Inferior parietal cortex (tissue), 1 donor: ENCODE measurements at regions not wholly inside any gene's neighbourhood (a gene's known extent, or its start where the extent isn't known, plus 50 kb on each side); places are given as distances from the start of the nearest gene placed in this dataset.
A peak's percentile ranks its signal among the peaks of the same experiment; 100 is the strongest.

ENCODE experiments used
- DNase-seq: peaks from one replicate; pipeline ENCODE4 v3.0.0-alpha.2; 2016; ENCODE audit errors: extremely low spot score

DNA sequence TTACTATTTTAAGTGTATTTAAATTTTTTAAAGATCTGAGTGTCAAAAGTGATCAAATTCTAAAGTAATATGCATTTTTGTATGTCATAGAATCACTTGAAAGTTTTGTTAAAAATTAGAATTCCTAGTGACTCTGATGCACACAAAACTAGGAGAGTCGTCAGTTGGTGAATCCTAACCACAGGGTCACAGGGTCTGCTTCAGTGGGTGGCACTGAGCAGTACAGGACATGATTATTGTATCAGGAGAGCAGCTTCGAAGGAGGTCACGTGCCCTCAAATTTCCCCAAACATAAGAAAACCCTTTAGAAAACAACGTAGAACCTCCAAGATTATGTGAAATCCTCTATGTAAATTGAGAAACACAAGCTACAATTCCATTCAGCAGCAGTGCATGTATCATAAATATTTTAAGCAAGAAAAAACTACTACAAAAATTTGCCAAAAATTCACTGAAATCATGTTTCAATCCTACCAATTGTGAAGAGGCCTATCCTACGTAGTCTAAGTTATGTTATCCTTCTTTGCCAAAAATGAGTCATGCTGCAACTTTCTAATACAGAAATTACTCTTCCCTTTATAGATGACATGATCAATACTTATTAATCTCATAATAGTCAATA, 323.6 kb downstream of the AASDHPPT start:
- no peak for DNase-seq

DNA sequence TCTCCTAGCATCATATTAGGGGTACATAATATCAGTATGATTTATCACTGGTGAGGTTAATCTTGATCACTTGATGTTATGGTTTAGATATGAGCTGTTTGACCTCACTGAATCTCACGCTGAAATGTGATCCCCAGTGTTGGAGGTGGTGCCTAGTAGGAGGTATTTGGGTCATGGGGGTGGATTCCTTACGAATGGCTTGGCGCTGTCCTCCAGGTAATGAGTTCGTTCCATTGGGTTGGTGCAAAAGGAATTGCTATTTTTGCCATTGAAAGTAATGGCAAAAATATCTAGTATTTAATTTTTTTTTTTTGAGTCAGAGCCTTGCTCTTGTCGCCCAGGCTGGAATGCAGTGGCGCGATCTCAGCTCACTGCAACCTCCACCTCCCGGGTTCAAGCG, 326.3 kb downstream of the AASDHPPT start:
- no peak for DNase-seq

DNA sequence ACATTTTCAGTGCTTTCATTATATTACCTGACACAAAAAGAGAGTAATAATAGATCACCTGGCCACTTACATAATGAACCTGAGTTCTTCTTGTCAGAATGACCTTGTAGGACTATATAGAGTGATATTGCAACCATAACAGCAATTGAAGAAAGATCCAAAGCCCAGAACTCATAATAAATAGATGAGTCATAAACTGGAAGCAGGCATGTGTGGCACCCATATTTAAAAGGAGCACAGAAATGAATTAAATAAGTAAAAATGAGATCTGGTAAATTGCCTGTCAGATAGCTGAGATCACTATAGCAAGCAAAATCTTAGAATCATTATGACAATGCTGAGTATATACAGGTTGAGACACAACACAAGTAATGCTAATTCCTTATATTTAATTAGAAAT, 331.8 kb downstream of the AASDHPPT start:
- DNase-seq: no peak

DNA sequence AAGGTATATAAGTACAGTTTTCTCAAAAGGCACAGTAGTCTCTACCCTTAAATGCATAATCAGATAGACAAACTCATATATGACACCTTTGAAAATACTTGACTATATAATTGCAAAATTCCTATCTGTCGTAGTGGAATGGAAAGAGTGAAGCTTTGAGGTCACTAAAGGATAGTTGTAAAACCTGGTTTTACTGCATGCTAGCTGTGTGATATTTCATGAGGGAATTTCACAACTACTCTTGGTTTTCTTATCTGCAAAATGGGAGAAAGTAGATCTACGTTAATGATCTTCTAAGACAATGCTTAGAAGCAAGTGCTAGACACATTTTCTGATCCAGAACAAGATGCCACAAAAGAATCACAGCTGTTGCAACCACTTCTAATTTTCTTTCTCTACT, 332.2 kb downstream of the AASDHPPT start:
- DNase-seq: no peak

DNA sequence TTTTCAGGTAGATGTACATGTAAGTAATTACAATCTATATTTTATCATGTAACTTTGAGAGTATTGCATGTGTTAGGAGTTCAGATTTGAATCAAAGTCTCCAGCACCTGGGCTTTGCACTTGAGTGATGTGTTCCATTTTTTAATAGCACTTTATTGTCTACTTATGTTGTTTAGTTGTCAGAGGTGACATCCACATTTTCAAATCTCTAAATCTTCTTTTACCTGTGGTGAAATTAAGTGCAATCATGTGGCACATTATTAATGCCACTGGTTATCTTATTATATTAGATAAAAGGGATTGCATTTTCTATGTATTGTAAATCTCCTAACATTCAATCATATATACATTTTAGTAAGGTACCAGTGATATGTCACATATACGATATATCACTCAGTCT, 333.4 kb downstream of the AASDHPPT start:
- DNase-seq: no peak

DNA sequence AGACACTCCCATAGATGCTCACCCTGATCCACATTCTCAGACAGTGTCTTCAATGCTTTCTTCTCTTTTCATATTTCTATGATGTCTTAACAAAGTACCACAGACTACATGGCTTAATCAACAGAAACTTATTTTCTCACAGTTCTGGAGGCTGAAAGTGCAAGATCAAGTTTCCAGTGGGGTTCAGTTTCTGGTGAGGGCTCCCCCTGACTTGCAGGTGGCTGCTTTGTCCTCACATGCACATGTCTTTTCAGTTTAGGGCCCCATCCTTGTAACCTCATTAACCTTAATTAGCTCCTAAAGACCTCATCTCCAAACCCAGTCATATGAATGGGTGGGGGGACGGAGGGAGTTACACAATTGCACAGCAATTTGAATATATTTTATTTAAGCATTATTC, 335.8 kb downstream of the AASDHPPT start:
- no peak for DNase-seq

DNA sequence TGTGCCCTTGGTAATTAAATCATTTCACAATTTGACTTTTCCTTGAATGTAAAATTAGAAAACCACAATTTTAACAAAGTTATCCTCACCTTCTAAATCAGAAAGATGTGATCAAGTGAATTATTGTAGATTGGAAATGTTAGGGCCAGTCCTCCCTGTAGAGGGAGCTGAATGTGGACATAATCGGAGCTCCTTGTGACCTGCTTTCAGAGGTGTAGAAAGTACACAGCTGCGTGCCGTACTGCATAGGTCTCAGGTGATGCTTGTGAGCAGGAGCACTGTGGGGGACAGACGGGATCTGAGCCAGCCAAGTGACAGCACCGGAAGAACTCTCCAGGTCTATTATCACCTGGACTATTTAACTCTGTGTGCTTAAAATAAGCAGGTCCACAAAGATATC, 338.0 kb downstream of the AASDHPPT start:
- DNase-seq: no peak

DNA sequence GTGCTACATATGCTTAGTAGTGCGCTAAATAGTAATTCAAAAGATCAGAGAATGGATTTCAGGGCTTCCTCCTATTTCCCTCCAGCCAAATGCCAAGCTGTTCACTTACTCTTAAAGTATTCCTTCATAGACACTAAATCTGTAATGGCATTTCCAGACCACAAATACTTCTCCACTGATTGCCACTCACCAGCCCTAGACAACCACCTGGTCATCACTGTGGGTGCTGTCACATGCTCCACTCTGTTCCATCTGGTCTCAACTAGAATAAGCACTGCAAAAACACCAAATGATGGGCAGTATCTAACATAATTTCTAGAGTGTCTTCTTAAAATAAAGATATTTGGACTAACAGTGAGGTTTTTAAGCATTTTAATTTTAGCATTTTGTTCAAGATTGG, 341.3 kb downstream of the AASDHPPT start:
- no peak for DNase-seq

DNA sequence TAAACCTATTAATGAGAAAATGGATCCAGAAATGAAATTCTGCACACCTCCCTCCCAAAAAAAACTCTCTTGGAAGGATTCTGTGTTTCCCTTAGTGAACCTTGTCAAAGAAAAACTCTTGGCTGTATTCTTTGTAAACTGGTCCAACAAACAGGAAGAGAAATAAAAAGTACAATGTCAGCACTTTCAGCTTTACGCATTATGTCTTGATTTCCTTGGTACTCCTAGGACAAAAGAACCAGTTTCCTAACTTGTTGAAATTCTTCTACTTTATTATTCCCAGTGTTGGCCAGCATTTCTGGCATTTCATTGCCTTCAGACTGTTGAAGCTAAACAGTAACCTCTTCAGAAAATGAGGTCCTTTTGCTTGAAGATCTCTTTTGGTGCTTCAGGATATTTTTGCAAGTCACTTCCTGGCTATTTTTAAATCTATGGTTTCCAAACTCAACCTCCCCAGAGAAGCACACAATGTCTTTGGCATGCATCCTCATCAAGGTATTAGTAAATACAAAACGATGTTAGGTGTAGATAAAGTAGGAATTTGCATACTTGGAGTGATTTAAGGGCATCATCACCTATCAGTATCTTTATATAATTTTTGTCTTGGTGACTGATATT, 342.7 kb downstream of the AASDHPPT start:
- no peak for DNase-seq

DNA sequence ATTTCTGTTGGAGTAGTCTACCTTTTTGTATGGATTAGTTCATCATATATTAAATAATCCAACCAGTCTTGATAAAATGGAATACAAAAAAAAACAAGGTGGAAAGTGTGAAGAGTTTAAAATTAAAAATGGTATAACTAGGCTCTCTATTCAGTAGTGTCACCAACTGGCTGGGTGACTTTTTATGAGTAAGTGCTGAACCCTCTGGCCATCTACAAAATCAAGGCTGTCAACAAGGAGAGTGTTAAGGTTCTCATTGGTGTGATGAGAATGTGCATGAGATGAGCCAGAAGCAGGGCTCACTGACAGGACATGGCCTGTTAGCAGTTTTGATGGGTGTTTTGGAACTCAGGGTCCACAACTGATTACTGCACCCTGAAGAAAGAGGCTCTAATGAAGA, 343.2 kb downstream of the AASDHPPT start:
- no peak for DNase-seq

DNA sequence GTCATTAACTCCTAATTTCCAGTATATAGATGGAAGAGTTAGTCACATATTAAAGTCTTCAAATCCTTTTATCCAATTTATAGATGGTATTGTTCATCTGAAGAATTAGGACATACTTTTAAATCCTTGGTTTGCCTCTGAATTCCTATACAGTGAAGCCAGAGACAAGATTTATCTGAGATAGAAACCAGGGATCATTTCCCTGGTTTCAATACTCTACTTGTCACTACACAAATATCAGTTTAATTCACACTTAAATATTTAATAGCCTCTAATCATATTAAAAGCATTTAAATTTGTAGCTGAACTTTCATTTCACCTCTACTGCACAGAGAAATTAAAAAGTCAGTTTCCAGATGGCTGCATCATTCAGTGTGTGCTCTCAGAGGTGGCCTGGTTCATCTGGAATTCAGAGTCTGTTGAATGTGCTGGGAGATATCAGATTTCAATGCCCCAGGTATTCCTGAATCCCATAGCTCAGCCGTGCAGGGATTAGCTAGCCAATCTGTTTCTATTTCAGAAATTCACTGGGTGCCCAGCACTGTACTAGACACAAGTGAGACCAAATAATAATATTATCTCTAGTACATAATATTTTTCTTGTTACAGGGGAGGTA, 344.3 kb downstream of the AASDHPPT start:
- no peak for DNase-seq

DNA sequence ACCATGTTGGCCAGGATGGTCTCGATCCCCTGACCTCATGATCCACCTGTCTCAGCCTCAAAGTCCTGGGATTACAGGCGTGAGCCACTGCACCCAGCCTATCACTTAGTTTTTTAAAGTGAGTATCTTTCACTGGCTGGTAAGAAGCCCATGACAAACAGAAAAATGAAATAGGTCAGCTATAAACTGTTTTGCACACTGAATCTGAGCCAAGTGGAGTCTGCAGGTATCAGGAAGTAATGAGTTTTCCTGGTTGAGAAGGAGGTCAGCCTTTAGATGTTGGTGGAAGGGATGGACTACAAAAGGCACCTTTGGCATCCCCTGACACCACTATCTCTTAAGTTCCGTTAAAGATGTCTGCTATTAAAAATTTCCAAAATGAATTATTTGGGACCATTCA, 345.1 kb downstream of the AASDHPPT start:
- no peak for DNase-seq

DNA sequence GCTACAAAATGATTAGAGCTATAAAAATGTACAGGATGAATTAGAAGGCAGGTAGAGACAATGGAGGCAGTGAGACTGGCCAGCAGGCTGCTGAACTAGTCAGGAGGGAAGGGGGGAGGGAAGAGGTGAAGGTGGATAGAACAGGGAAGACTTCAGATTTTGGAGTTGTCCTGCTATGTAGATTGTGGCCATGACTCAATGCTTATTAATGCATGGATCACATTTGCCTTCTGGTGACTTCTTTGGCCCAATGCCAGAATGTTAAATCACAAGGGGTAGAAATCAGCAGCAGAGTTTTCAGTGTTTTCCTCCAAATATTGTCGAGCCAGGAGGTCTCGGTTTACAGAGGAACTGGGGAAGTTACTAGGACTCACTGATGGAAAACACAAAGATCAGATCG, 346.6 kb downstream of the AASDHPPT start:
- DNase-seq: no peak

DNA sequence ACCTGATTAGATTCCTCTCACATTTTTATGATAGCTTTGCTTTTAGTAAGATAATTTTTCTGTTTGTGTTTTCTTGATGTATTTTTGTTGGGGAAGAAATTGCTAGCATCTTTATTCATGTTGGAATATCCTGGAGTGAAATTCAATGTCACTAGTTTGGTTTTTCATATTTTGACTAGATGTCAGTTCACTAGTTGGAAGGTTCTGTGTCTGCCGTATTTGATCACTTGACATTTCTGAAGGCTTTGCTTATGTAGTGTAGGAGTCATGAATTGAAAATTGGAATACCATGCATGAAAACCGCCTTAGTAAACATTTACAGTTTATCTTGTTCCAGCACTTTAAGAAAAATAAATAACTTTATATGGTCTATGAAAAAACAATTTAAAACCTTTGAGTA, 348.4 kb downstream of the AASDHPPT start:
- DNase-seq: no peak

DNA sequence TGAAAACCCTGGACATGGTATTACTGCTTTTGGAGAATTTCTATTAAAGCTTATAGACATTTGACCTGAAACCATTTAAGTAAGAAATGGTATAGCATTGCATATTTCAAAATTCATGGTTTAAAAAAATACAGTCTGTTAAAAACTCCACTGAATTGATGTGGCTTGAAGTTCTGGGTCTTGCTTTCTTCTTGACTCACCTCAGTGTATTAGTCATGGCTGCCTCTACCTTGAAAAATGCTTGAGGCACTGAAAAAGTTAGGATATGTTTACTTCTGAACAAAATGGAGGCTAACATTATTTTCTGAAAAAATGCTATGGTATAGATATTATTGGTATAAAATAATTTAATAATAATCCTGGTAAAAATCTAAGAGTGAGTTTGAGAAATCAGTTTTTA, 349.2 kb downstream of the AASDHPPT start:
- DNase-seq: no peak

DNA sequence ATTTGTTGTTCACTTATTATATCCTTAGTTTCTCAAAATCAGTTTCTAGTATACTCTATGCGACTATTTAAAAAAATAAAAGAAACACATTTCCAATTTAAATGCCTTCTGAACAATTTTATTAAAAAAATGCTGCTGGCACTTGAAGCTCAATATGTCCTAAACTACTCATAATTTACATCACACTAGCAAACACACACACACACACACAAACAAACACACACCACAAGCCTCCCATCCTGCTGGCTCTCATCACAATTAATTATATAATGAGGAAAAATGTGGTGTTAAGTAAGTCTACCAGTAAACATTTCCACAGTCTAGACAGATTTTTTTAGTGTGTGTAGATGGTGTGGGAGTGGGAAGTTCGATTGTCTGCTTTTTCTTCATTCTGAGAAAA, 350.3 kb downstream of the AASDHPPT start:
- no peak for DNase-seq

DNA sequence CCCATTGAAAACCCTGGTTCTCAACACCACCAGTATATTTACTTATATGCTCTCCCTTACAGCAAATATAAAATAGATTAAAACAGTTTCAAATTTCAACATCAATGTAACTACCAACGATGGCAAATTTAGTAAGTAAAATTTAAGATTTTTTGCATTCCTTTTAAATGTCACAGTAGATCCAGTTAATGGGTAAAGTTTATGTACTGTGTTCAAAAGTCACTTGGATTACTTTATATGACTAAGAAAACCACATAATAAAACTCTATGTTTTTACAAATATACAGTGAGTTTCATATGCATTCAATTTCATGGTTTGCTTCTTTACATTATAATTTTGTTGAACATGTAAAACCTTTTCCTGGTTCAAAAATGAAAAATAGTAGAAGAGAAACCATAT, 364.6 kb downstream of the AASDHPPT start:
- DNase-seq: no peak

DNA sequence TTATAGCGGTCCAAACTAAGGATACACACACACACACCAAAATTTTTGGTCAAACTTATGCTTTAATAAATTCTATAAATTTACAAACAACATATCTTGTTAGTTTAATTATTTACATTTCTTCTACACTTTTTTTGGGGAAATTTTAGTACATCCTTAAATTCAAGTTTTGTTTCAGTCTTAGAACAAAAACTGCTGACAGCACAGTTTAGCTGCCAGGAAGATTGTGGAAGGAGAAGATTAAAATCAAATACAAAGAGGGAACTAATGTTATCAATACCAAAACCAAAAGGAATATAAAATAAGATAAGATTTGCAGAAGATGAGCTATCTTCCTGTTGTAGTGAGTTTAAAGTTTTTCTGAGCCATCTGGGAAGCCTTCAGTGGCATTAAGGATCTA, 368.8 kb downstream of the AASDHPPT start:
- no peak for DNase-seq

DNA sequence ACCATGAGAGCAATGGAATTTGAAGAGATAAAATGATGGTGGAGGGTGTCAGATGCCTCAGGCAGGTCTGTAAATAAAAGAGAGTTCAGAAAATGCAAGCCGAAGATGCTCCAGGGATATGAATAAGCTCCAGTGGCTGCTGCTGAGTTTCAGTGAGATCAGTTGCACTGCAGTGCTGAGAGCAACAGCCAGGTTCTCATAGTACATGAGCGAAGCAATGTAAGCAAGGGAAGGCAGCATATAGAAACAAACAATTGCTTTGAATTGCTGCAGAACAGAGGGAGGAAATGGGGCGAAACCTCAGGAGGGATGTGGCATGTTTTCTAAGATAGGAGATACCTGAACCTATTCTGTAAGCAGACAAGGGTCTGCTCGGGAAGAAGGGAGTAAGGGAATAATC, 369.5 kb downstream of the AASDHPPT start:
- peak; percentile 32 for DNase-seq

DNA sequence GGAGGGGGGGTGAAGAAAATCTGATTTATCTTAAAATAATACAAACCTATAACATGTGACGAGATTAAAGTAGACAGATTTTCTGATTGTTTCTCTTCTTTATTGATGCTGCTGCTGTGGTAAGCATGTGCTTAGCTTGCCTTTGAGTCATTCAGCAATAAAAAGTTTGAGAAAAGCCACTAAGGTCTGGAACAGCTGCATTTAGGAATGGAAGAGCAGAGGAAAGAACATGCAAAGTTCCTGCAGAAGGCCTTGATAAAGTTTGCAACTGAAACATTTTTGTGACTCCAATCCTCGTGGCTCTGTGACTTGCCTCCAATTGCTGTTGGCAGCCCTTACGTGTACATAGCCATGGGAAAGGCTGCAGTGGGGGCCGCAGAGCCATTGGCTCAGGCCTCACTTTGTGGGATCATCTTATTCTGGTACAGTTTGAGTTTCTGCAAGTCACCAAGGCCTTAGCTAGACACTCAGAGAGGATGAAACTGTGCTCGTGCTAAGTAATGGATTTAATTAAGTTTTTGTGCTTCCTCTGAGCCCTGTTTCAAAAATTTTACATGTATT, 370.2 kb downstream of the AASDHPPT start:
- peak; percentile 32 for DNase-seq

DNA sequence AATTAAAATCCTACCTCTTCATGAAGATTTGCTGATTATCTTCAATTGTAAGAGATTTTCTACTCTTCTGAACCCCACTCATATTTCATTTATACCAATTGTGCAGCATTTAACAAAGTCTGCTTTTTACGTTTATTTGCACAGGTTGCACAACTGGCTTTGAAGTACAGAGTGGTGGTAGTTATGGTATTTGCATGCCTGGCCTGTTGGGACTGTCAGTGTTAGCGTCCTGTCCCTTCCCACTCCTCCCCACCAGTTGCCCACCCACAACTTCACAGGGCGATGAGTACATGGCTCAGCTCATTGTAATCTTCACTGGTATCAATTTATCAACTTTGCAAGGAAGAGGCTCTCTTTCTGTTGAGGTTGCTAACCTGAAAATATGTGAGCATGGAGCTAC, 372.3 kb downstream of the AASDHPPT start:
- no peak for DNase-seq

DNA sequence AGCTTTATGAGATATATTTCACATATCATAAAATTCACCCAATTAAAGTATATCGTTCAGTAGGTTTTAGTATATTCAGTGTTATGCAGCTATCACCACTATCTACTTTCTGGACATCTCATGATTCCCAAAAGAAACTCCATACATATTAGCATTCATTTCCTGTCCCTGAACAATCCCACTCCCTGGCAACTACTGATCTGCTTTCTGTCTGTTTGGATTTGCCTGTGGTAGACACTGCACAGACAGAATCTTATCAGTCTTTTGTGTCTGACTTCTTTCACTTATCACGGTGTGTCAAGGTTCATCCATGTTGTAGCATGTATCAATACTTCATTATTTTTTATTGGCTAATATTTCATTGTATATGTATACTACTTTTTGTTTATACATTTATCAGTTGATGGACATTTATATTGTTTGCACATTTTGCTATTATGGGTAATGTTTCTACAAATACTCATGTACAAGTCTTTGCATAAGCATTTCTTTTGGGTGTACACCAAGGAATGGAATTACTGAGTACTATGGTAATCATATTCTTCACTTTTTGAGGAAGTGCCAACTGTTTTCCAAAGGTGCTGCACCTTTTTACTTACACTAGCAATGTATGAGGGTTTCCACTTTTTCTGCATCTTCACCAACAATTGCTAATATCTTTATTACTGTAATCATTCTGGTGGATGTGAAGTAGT, 373.9 kb downstream of the AASDHPPT start:
- DNase-seq: no peak

DNA sequence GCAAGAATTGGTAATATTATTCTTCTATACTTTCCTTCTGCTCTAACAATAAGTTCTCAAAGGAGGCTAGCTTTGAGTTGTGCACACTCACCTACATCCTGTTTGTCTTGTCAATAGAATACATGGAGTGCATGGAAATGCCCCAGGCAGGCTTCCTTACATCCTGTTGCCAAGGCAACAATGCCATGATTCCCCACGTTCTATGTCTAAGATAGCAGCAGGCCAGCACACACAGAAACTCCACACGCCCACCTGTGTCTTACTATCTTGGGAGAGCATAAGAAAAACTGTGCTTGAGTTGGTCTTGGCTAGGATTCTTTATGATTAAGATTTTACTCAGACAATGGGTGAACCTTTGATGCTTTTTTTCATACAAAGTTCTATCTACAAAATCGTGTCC, 379.2 kb downstream of the AASDHPPT start:
- DNase-seq: peak; percentile 67
